Osteoblast (primary cell): ENCODE measurements at regions not wholly inside any gene's neighbourhood (a gene's known extent, or its start where the extent isn't known, plus 50 kb on each side); places are given as distances from the start of the nearest gene placed in this dataset.

Source experiments
- DNase-seq: peaks from one replicate; pipeline ENCODE4 v3.0.0; 2011; ENCODE audit warnings: low spot score, mixed read lengths; ENCODE audit not compliant: insufficient read length; ENCODE audit errors: missing footprints
- H2AFZ ChIP-seq: 2 replicates; pipeline ENCODE4 v1.6.0; 2011; ENCODE audit warnings: mild to moderate bottlenecking, low read length
- H3K27ac ChIP-seq: 2 replicates; pipeline ENCODE4 v1.5.1; 2011; ENCODE audit warnings: mild to moderate bottlenecking, low read depth, low read length, moderate library complexity
- H3K27me3 ChIP-seq: 2 replicates; pipeline ENCODE4 v1.6.0; 2012; ENCODE audit warnings: mild to moderate bottlenecking, control low read depth, inconsistent platforms, low read length, moderate library complexity; ENCODE audit not compliant: insufficient read depth
- H3K36me3 ChIP-seq: 2 replicates; pipeline ENCODE4 v1.5.1; 2011; ENCODE audit warnings: mild to moderate bottlenecking, low read length, control low read depth, moderate library complexity; ENCODE audit not compliant: insufficient read depth
- H3K4me1 ChIP-seq: 2 replicates; pipeline ENCODE4 v1.5.1; 2011; ENCODE audit warnings: mild to moderate bottlenecking, low read length, control low read depth, moderate library complexity; ENCODE audit not compliant: insufficient read depth
- H3K4me2 ChIP-seq: 2 replicates; pipeline ENCODE4 v1.6.0; 2011; ENCODE audit warnings: mild to moderate bottlenecking, low read length; ENCODE audit not compliant: insufficient read depth
- H3K4me3 ChIP-seq: fragments of 200-600 bp; sonication (generic); 3 replicates; pipeline ENCODE4 v1.5.1; 2012; ENCODE audit warnings: mild to moderate bottlenecking, low read length, inconsistent platforms; ENCODE audit not compliant: insufficient read depth
- H3K79me2 ChIP-seq: 2 replicates; pipeline ENCODE4 v1.6.0; 2012; ENCODE audit warnings: mild to moderate bottlenecking, low read length, control low read depth, inconsistent platforms; ENCODE audit not compliant: insufficient read depth
- H3K9me3 ChIP-seq: 2 replicates; pipeline ENCODE4 v1.5.1; 2011; ENCODE audit warnings: low read depth, low read length, control low read depth
- H4K20me1 ChIP-seq: 2 replicates; pipeline ENCODE4 v1.6.0; 2012; ENCODE audit warnings: mild to moderate bottlenecking, low read length, control low read depth; ENCODE audit not compliant: insufficient read depth
- TF ChIP-seq, protein P1 (sequence below): IDR thresholded peaks from 2 replicates; pipeline ENCODE4 v1.5.1; 2011; ENCODE audit warnings: mild to moderate bottlenecking, low read depth, low read length, moderate library complexity; ENCODE audit errors: extremely low read depth

DNA sequence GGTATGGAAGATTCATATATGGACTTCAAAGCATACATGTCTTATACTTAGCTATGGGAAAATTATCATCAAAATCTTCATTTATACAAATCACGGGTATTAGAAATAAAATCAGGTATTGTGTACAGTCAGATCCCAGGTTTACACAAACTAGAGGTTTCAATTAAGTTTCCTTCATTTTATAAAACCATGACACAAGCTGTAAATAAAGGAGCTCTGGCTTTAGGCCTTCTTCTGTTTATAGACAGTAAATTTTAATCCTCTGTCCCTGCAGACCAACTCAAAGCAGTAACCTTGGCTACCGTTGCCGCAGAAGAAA, 68.8 kb upstream of the CHD2 start:
- Histone ChIP-seq H4K20me1 (no peaks in the 10 kb centered on the region), H3K4me3 (peak overlapping the region; percentile 53), H2AFZ (no peak overlapping the region), H3K79me2 (no peaks in the 10 kb centered on the region), H3K4me1 (peaks cover 25% of the 10 kb centered on the region), H3K4me2 (peak overlapping the region; percentile 80), H3K27me3 (no peaks in the 10 kb centered on the region), H3K27ac (peak overlapping the region; percentile 75), H3K9me3 (no peaks in the 10 kb centered on the region), H3K36me3 (no peaks in the 10 kb centered on the region)
- DNase-seq: peak; percentile 86
- TF ChIP-seq, protein P1, sequence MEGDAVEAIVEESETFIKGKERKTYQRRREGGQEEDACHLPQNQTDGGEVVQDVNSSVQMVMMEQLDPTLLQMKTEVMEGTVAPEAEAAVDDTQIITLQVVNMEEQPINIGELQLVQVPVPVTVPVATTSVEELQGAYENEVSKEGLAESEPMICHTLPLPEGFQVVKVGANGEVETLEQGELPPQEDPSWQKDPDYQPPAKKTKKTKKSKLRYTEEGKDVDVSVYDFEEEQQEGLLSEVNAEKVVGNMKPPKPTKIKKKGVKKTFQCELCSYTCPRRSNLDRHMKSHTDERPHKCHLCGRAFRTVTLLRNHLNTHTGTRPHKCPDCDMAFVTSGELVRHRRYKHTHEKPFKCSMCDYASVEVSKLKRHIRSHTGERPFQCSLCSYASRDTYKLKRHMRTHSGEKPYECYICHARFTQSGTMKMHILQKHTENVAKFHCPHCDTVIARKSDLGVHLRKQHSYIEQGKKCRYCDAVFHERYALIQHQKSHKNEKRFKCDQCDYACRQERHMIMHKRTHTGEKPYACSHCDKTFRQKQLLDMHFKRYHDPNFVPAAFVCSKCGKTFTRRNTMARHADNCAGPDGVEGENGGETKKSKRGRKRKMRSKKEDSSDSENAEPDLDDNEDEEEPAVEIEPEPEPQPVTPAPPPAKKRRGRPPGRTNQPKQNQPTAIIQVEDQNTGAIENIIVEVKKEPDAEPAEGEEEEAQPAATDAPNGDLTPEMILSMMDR: no peak

DNA sequence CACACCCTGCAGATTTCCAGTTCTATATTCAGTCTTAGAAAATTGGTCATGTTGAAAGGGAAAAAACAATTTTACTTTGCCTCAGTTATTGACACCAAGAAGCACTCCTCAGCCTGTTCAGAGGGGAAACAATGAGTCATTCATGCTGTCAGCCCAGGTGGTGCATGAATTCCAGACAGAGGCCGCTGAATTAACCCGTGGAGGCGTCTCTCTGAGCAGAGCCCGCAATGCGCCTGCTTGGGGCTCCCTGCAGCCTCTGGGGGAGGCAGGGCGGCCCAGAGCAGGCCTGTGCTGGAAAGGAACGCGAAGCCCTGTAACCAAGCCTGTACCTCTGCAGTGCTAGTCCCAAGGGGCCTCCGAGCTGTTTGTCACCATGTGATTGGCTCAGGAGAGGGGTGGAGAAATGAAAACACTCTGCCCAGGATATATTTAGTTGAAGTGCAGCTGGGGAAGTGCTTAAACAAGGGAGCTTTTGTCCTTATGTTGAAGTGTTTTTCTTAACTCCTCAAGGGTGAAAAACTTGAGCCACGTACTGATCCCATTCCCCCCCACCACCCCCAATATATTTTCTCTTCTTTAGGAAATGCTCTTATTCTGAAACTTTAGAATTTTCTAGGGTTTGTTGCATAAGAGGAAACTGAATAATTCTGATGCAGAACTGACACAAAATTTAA, 68.3 kb upstream of the CHD2 start:
- Histone ChIP-seq H3K27me3 (no peaks in the 10 kb centered on the region), H3K4me3 (peak overlapping the region; percentile 53), H3K9me3 (no peaks in the 10 kb centered on the region), H3K4me2 (peak overlapping the region; percentile 80), H3K36me3 (no peaks in the 10 kb centered on the region), H4K20me1 (no peaks in the 10 kb centered on the region), H2AFZ (peak overlapping the region; percentile 88), H3K27ac (peak overlapping the region; percentile 75), H3K4me1 (peaks cover 25% of the 10 kb centered on the region), H3K79me2 (no peaks in the 10 kb centered on the region)
- DNase-seq: peak; percentile 91
- TF ChIP-seq, protein P1: no peak

DNA sequence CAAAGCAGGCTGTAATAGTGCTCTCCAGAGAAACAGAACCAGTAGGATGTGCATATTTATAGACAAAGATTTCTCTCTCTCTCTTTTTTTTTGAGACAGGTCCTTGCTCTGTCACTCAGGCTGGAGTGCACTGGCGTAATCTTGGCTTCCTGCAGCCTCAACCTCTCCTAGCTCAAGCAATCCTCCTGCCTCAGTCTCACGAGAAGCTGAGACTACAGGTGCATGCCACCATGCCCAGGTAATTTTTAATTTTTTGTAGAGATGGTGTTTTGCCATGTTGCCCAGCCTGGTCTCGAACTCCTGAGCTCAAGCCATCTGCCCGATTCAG, 67.1 kb upstream of the CHD2 start:
- Histone ChIP-seq H3K4me2 (peak overlapping the region; percentile 80), H3K36me3 (no peaks in the 10 kb centered on the region), H3K27ac (no peak overlapping the region), H3K9me3 (no peaks in the 10 kb centered on the region), H4K20me1 (no peaks in the 10 kb centered on the region), H3K4me3 (no peak overlapping the region), H3K27me3 (no peaks in the 10 kb centered on the region), H3K79me2 (no peaks in the 10 kb centered on the region), H3K4me1 (peaks cover 25% of the 10 kb centered on the region), H2AFZ (peak overlapping the region; percentile 1)
- no peak for DNase-seq
- TF ChIP-seq, protein P1: no peak

DNA sequence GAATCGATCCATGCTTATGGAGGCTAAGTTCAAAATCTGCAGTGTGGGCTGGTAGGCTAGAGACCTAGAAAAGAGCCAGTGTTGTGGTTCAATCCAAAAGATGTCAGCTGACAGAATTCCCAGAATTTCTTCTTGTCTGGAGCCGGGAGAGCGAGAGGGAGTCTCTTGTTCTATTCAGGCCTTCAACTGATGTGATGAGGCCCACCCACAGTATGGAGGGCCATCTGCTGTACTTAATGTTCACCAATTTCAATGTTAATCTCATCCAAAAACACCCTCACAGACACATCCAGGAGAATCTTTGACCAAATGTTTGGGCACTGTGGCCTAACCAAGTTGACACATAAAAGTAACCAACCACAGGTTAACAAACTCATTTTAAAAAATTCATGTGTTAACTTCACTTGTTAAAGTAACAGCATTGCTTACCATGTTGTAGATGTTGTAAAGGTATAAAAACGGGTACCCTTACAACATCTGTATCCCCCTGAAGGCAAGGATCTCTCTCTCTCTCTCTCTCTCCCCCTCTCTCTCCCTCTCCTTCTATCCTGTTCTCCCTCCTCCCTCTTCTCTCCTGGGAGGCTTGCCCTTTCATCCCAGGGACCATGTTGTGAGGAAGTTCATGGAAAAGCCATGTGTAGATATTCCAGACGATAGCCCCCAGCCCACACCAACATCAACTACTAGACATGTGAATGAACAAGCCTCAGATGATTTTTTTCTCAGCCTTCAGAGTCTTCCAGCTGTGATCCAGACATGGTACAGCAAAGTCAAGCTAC, 66.4 kb upstream of the CHD2 start:
- no peak overlapping the region for H3K4me3 ChIP-seq
- no peaks in the 10 kb centered on the region for H3K27me3 ChIP-seq
- no peaks in the 10 kb centered on the region for H3K36me3 ChIP-seq
- no peak for DNase-seq
- no peaks in the 10 kb centered on the region for H3K79me2 ChIP-seq
- no peaks in the 10 kb centered on the region for H3K9me3 ChIP-seq
- TF ChIP-seq, protein P1: no peak
- no peak overlapping the region for H3K27ac ChIP-seq
- no peak overlapping the region for H3K4me2 ChIP-seq
- H3K4me1 ChIP-seq: peaks cover 25% of the 10 kb centered on the region
- H2AFZ ChIP-seq: peak overlapping the region; percentile 42
- no peaks in the 10 kb centered on the region for H4K20me1 ChIP-seq
